ENCODE measurements at regions not wholly inside any gene's neighbourhood (a gene's known extent, or its start where the extent isn't known, plus 50 kb on each side); places are given as distances from the start of the nearest gene placed in this dataset.

- Histone ChIP-seq H3K4me3 (ENCODE audit: low read depth, low read length) (no peak overlapping the region), H3K27ac (no peak overlapping the region), H3K27me3 (replicated peaks) (no peaks in the 10 kb centered on the region), H3K36me3 (replicated peaks) (no peaks in the 10 kb centered on the region)
- DNase-seq, result no peak
- no peak for TF ChIP-seq CTCF (IDR thresholded peaks at IDR 0.05; ENCODE audit: low read depth, low read length, missing control alignments)
- in situ Hi-C loops (cut with HindIII; ENCODE audit: low pct_ligation_motif_present, low sequenced_read_pairs), result no loop called here
Observed at GRCh38 chr14:25945746-25946145, 652.1 kb downstream of the NOVA1 start.

DNA sequence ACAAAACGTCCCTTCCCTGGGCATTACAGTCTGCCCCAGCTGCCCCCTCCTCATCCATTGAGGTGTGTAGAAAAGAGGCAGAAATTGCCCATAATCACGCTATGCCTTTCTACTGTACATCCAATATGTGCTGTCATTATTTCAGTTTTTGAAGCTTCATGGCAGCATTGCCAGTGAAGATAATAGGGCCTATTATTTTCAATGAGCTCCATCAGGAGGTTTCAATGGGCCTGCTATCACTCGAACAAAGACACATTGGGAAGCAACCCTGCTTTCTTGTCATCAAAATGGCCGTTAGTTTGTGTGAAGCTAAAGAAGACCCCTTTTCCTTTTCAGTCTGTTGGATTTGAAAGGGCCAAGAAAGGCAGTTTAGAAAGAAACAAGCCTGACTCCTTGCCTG lies 653.8 kb downstream of the NOVA1 start:
- in situ Hi-C loops (cut with HindIII; ENCODE audit: low pct_ligation_motif_present, low sequenced_read_pairs), result no loop called here
- H3K36me3 ChIP-seq (replicated peaks), result no peaks in the 10 kb centered on the region
- no peak overlapping the region for H3K27ac ChIP-seq
- H3K27me3 ChIP-seq (replicated peaks), result no peaks in the 10 kb centered on the region
- no peak overlapping the region for H3K4me3 ChIP-seq (ENCODE audit: low read depth, low read length)
- DNase-seq, result no peak
- no peak for TF ChIP-seq CTCF (IDR thresholded peaks at IDR 0.05; ENCODE audit: low read depth, low read length, missing control alignments)

DNA sequence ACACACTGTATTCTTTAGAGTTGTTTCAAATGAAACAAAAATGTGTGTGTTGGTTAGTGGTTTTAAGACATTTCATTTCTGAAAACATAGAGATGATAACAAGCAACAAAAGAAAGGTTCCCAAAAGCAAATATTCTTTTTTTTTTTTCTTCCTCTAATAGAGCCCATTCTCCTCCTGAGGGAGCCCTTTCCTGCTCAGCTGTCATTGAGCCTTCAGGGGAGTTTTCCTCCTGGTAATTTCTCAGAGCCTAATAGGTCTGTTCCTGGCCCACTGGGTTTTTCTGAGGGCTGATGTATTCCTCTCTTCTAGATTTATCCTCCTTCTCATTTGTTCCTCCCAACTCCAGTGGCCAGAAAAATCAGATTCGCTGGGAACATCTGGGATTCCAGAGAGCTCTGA lies 654.5 kb downstream of the NOVA1 start:
- DNase-seq, result no peak
- no peaks in the 10 kb centered on the region for H3K36me3 ChIP-seq (replicated peaks)
- in situ Hi-C loops (cut with HindIII; ENCODE audit: low pct_ligation_motif_present, low sequenced_read_pairs), result no loop called here
- no peaks in the 10 kb centered on the region for H3K27me3 ChIP-seq (replicated peaks)
- H3K4me3 ChIP-seq (ENCODE audit: low read depth, low read length), result no peak overlapping the region
- no peak overlapping the region for H3K27ac ChIP-seq
- no peak for TF ChIP-seq CTCF (IDR thresholded peaks at IDR 0.05; ENCODE audit: low read depth, low read length, missing control alignments)

DNA sequence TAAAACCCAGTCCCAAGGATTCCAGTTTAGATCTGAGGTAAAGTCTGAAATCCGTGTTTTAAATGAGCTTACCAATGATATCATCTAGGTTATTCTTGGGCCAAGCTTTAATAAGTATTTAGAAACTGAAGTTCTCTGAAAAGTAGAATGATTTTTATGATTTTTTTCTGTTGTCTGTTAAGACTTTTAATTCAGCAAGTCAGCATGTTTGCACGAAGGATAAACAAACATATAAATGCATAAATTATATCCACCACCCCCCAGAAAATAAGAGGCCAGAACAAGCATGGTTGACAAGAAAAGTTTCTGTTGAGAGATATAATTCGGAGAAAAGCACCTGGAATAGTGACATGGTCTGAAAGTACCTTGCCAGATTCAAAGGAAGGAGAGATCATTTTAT lies 655.7 kb downstream of the NOVA1 start:
- Histone ChIP-seq H3K4me3 (ENCODE audit: low read depth, low read length) (no peak overlapping the region), H3K36me3 (replicated peaks) (no peaks in the 10 kb centered on the region), H3K27me3 (replicated peaks) (no peaks in the 10 kb centered on the region), H3K27ac (no peak overlapping the region)
- in situ Hi-C loops (cut with HindIII; ENCODE audit: low pct_ligation_motif_present, low sequenced_read_pairs), result no loop called here
- DNase-seq, result no peak
- TF ChIP-seq CTCF (IDR thresholded peaks at IDR 0.05; ENCODE audit: low read depth, low read length, missing control alignments), result no peak

DNA sequence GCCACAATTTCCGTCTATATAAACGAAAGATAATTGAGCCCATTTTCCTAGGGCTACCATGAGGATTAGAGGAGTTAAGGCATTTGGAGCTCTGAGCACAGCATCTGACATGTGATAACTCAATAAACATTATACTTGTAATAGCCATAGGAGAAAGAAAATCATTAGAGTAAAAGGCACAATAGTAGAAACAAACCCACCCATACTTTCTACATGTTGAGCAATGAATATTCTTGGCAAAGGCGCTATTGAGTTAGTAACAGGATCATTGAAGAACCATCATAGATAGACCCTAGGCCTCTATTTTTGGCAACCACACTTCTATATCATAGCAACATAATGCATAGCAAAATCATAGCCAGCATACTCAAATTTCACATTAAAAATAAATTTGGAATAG lies 664.1 kb downstream of the NOVA1 start:
- H3K27me3 ChIP-seq (replicated peaks), result no peaks in the 10 kb centered on the region
- no peak overlapping the region for H3K4me3 ChIP-seq (ENCODE audit: low read depth, low read length)

More for the DNA sequence above, 664.1 kb downstream of the NOVA1 start:
- Histone ChIP-seq H3K36me3 (replicated peaks) (no peaks in the 10 kb centered on the region), H3K27ac (no peak overlapping the region)
- in situ Hi-C loops (cut with HindIII; ENCODE audit: low pct_ligation_motif_present, low sequenced_read_pairs), result no loop called here
- no peak for TF ChIP-seq CTCF (IDR thresholded peaks at IDR 0.05; ENCODE audit: low read depth, low read length, missing control alignments)
- DNase-seq, result no peak

Measured in brain microvascular endothelial cell (primary cell).